Iris pigment epithelial cell (primary cell): ENCODE measurements at regions not wholly inside any gene's neighbourhood (a gene's known extent, or its start where the extent isn't known, plus 50 kb on each side); places are given as distances from the start of the nearest gene placed in this dataset.

ENCODE experiments used
- DNase-seq: peaks from one replicate; pipeline ENCODE4 v3.0.0-alpha.2; 2011; ENCODE audit warnings: low read depth

GRCh38 chr15:60093273-60094067 is 89.4 kb downstream of the FOXB1 start:
- DNase-seq: no peak

- peak; percentile 73 for DNase-seq
Measured at GRCh38 chr15:60095711-60096110, 91.6 kb downstream of the FOXB1 start.

- DNase-seq: peak; percentile 66
Measured at GRCh38 chr15:60096157-60096556, 92.0 kb downstream of the FOXB1 start.

GRCh38 chr15:60101416-60101815 is 97.3 kb downstream of the FOXB1 start:
- DNase-seq: no peak

GRCh38 chr15:60102748-60103147 is 98.6 kb downstream of the FOXB1 start:
- DNase-seq: no peak

DNA sequence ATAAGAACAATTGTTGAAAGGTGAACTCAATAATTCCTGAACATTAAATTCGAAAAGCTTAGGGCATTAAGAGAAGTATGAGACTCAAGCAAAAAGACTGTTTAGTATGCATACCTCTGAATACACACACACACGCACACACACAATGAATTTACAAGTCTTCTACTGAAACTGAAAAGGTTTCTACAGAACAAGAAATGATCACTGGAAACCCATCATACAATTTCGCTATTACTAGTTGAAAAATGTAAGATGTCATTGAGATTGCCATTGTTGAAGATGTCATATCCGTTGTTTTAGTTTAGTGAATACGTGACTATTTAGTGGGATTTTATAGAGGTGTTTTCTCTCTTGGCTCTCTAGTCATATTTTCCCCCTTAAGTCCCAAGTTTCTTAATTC is 106.8 kb downstream of the FOXB1 start:
- DNase-seq: no peak

DNA sequence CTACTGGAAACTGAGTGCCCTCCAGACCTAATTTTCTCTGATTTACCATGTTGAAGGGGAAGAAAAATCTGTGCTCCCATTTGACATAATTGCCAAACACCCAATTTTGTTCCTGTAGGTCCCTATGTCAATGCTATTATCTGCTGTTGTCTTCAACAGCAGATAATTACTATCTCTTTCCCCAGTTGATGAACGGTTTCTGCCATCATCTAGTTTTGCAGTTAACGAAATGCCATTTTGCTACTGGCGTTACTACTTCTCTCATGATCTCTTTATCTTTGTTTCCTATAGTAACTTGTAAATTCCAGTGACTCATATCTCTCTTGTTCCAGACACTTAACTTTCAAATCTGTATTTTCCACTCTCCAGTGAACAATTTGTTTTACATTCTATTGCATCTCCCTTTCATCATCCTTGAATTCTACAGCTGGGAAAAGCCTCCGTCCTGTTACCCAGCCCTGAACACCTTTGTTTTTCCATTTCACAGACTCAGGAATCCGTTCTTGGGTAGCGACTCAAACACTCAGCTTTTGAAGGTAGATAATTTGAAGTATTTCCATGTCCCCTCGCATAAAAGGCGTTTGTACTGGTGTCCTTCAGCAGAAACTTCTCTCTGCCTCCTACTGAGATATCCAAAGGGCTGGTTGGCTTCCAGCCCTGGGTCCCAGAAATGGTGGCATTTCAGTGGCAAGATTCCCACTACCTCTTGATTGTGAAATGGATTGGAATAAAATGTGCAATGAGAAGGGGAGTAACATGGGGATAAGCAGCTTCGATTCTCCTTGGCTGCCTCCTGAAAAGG is 111.7 kb downstream of the FOXB1 start:
- DNase-seq: peak; percentile 24

DNA sequence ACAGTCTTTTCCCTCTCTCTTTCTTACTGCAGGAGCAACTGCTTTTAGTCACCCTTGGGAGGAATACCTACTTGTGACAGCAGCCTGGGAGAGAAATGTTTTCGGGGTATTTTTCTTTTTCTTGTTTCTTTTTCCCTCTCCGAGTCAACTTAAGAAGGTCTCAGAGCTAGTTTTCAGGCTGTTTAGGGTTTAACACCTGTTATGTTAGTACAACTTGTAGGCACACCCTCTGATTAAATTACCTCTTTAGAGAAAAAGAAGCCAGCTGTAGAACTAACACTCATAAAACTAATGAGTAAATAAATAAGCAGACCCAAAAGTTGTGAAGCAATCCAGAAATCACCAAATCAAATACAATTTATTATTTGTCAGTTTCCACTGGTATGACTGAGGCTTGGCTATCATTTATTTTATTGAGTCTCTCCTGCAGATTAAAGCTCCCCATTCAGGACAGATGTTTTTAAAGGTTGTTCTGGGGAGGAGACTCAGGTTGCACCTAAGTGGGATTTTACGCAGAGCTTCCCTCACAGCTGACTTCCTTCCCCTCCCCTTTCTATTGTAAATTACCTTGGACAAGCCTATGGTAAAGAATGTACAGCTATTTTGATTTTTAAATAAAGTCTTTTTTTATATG is 112.5 kb downstream of the FOXB1 start:
- DNase-seq: no peak

DNA sequence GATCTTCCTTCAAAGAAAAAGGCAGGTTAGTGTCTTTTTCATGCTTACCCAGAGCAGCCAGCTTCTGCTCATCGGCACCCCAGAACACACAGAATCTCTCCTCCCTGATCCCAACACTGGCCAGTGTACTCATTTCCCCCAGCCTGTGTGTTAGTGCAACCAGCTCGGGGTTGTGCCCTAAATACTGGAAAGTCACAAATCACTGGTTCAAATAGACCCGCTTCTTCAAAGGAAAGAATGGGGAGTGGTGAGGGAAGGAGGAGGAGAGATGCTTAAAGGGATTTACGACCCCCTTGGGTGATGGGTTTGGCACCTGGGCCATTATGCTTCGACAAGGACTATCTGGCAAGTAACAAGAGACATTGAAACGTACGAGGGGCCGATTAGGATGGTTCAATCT is 114.0 kb downstream of the FOXB1 start:
- DNase-seq: no peak

GRCh38 chr15:60118626-60119025 is 114.5 kb downstream of the FOXB1 start:
- no peak for DNase-seq

- DNase-seq: no peak
Measured at GRCh38 chr15:60119101-60119500, 115.0 kb downstream of the FOXB1 start.

- no peak for DNase-seq
Measured at GRCh38 chr15:60120100-60120499, 116.0 kb downstream of the FOXB1 start.

DNA sequence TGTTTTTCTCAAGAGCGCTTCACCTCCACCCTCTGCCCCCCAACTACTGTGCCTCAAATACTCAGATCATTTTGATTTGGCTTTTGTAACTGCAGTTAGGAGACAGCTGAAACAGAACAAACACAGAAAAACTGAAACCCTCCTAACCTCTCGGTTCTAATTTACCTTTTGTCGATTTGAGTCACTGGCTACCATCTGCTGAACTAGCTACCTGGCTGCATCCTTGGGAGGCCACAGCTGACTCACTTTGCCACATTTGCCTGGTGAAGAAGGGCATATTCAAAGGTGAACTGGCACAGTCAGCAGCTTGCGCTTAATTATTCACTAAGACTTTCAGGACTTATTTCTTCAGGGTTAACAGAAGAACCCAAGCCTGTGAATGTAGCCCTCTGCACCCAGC is 117.7 kb downstream of the FOXB1 start:
- no peak for DNase-seq

- DNase-seq: no peak
Measured at GRCh38 chr15:60122691-60123090, 118.6 kb downstream of the FOXB1 start.

DNA sequence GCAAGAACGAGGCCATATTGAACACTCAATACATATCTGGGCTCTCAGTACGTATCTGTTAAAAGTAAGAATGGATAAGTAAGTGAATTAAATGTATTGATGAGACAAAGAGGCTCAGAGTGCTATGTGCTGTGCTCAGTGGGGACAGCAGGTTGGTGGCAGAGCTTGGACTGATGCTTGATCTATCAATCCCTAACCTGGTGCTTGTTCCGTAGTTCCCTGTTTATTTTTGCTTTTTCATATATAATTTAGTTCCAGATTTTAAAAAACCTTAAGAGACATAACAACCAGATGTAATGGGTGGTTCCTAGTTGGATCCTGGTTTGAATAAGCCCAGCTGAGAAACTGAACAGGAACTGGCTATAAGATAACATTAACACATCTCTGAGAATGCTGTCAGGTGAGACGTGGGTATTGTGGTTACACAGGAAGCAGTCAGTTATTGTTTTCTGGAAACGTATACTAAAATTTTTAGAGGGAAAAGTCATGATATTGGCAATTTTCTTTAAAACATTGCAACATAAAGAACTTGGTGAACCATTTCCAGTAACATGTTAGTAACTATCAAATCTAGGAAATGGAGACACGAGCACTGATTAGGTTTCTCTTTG is 120.5 kb downstream of the FOXB1 start:
- DNase-seq: no peak

DNA sequence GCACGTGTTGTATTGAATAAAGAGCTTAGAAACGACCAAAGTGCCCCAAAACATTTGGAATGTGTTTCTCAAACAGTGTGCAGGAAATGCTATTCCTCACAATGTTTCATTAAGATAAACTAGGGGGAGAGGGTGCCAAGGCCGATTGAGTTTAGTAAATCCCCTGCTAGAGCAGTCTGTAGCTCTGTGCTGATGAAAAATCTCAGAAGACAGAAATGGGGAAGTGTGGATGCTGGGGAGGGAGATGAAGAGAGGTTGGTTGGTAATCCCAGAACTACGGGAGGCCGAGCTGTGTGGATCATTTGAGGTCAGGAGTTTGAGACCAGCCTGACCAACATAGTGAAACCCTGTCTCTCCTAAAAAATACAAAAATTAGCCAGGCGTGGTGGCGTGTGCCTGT is 121.2 kb downstream of the FOXB1 start:
- no peak for DNase-seq

DNA sequence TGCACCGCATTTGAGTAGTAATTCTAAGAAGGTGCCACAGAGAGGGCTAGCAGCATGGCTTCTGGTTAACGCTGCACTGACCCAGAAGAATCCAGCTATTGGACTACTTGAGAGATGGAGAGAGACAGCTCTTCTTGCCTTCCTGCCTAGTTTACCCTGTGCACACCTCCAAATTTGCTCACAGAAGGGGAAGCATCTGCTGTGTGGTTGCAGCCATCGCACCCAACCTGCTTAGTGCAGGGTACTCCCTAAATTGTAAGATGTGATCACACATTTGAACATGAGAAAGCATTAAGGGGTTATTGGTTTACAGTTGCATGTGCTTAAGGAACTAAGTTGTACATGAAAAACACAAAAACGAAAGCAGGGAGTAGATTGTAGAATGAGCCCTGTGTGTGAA is 122.1 kb downstream of the FOXB1 start:
- no peak for DNase-seq

DNA sequence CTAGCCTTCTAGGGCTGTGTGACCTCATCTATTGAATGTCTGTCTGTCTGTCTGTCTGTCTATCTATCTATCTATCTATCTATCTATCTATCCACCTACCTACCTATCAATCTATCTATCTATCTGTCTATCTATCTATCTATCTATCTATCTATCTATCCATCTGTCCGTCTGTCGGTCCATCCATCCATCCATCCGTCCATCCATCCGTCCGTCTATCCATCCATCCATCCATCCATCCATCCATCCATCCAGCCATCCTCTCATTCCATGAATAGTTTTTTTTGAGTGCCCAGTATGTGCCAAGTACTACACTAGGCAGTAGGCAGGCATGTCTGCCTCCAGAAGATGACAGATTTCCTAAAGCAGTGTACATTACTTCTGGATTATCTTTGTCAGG is 122.5 kb downstream of the FOXB1 start:
- no peak for DNase-seq

DNA sequence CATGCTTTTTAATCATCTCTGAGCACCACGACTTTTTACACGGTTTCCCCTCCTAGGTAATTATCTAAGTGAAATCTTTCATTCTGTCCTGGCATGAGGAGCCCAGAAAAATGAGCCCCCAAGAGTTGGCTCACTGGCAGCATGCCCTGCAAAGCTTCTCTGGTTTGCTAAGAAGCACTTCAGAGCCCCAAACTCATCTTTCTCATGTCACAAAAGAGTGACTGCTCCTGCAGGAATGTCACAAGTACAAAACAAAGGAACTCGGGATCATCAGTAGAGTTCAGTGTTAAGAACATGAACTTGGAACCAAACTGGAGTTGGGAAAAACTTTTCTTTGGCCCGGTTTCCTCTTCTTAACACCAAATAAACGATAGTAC is 123.9 kb downstream of the FOXB1 start:
- DNase-seq: no peak

DNA sequence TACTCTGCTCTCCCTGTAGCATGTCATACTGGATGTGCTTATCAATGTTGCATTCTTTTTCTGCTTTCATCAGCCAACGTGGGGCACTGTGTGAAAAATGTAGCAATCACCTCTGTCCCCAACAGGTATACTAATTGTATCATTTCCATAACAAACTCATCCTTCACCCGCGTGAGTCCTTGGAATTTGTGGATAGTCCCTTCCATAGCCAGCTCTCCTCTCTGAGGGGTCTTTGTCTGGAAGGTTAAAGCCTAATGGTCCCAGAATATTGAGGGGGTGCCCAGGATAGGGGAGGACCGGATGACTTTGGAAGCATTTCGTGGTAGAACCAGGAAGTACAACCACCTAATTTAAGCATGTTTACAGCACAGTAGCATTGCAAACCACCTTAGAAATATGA is 124.6 kb downstream of the FOXB1 start:
- no peak for DNase-seq

GRCh38 chr15:60130398-60130797 is 126.3 kb downstream of the FOXB1 start:
- no peak for DNase-seq

- no peak for DNase-seq
Measured at GRCh38 chr15:60130821-60131220, 126.7 kb downstream of the FOXB1 start.

GRCh38 chr15:60134609-60135008 is 130.5 kb downstream of the FOXB1 start:
- DNase-seq: no peak
